ENCODE measurements at regions not wholly inside any gene's neighbourhood (a gene's known extent, or its start where the extent isn't known, plus 50 kb on each side); places are given as distances from the start of the nearest gene placed in this dataset.

DNA sequence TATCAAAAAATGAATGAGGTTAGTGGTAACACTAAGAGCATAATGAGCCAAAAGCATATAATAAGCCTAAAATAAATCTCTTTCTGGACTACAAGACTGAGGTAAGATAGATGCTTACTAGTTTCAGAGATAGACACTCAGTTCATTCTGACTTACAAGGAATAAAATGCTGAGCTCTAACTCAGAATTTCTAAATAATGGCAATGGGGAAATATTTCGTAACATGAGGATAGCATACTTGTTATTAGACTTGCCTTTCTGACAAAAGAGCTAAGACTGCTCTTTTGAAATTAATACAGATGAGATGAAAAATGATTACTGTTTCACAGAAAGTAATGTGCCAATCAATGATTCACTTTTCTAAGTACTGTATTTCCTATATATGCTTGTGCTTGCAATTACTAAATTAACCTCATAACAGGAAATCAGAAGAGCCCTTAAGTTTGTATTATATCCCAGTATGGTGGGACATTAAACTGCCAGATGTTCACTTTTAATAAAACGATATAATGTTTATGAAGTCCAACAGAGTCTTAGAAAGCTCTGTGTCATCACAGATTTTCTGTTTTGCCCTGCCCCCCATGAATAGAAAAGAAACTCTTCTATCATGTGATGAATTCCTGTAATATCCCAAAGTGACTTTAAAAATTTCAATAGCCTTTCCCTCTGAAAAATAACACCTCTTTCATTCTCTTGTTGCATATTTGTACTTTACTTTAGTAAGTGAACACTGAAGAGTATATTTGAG is 2771.0 kb upstream of the PCDH20 start:
- peaks cover 8% of the 10 kb centered on the region for H3K4me1 Mint-ChIP-seq (ENCODE audit: unreplicated experiment)
- DNase-seq (ENCODE audit: extremely low spot score, unreplicated experiment) = no peak
- no peaks in the 10 kb centered on the region for H3K9me3 Mint-ChIP-seq (ENCODE audit: unreplicated experiment)
- no peaks in the 10 kb centered on the region for H3K36me3 Mint-ChIP-seq (ENCODE audit: unreplicated experiment)
- TF ChIP-seq, protein P1, sequence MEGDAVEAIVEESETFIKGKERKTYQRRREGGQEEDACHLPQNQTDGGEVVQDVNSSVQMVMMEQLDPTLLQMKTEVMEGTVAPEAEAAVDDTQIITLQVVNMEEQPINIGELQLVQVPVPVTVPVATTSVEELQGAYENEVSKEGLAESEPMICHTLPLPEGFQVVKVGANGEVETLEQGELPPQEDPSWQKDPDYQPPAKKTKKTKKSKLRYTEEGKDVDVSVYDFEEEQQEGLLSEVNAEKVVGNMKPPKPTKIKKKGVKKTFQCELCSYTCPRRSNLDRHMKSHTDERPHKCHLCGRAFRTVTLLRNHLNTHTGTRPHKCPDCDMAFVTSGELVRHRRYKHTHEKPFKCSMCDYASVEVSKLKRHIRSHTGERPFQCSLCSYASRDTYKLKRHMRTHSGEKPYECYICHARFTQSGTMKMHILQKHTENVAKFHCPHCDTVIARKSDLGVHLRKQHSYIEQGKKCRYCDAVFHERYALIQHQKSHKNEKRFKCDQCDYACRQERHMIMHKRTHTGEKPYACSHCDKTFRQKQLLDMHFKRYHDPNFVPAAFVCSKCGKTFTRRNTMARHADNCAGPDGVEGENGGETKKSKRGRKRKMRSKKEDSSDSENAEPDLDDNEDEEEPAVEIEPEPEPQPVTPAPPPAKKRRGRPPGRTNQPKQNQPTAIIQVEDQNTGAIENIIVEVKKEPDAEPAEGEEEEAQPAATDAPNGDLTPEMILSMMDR (IDR thresholded peaks at IDR 0.05) = no peak
- H3K27me3 Mint-ChIP-seq (ENCODE audit: unreplicated experiment) = no peaks in the 10 kb centered on the region
- H3K27ac Mint-ChIP-seq (ENCODE audit: unreplicated experiment) = no peak overlapping the region
- H3K4me3 Mint-ChIP-seq (ENCODE audit: unreplicated experiment) = no peak overlapping the region

DNA sequence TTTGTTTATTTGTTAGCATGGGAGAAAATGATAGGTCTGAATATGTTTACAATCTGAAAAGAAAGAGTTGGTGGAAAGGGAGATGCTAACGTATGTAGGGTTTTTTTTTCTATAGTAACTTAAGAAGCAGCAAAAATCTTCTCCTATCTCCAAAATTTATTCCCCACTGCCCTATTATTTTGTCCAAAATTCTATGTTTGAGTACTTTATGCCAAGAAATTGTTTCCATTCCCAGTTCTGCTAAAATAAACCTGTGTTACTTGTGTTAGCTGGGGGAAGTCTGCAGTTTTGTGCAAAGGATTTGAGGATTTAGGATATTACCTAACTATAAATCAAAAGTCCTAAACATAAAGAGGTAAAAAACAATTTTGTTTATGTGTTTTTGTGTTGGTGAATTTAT is 2770.4 kb upstream of the PCDH20 start:
- Mint-ChIP-seq H3K27me3 (ENCODE audit: unreplicated experiment) (no peaks in the 10 kb centered on the region), H3K9me3 (ENCODE audit: unreplicated experiment) (no peaks in the 10 kb centered on the region)
- TF ChIP-seq, protein P1 (IDR thresholded peaks at IDR 0.05) = no peak

DNA sequence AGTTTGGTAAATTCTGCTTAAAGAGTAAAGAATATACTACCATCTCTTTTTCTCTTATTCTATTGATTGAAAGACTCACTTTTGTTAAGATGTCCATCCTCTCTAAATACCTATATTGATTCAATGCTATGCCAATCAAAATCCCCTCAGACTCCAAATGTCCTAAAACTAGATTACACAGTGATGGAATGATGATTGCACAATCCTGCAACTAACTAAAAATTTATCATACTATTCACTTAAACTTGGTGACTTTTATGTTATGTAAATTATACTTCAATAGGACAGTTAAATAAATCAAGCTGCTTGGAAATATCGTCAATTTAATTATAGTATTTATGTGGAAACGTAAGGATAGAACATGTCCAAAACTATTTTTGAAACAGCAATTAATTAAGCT is 2765.1 kb upstream of the PCDH20 start:
- TF ChIP-seq, protein P1 (IDR thresholded peaks at IDR 0.05) = no peak
- H3K27me3 Mint-ChIP-seq (ENCODE audit: unreplicated experiment) = no peaks in the 10 kb centered on the region
- no peak for DNase-seq (ENCODE audit: extremely low spot score, unreplicated experiment)
- no peaks in the 10 kb centered on the region for H3K4me1 Mint-ChIP-seq (ENCODE audit: unreplicated experiment)
- no peaks in the 10 kb centered on the region for H3K36me3 Mint-ChIP-seq (ENCODE audit: unreplicated experiment)
- no peak overlapping the region for H3K27ac Mint-ChIP-seq (ENCODE audit: unreplicated experiment)
- H3K4me3 Mint-ChIP-seq (ENCODE audit: unreplicated experiment) = no peak overlapping the region
- H3K9me3 Mint-ChIP-seq (ENCODE audit: unreplicated experiment) = no peaks in the 10 kb centered on the region

More for the DNA sequence above, 2770.4 kb upstream of the PCDH20 start:
- DNase-seq (ENCODE audit: extremely low spot score, unreplicated experiment) = no peak
- Mint-ChIP-seq H3K27ac (ENCODE audit: unreplicated experiment) (no peak overlapping the region), H3K4me1 (ENCODE audit: unreplicated experiment) (peaks cover 8% of the 10 kb centered on the region), H3K36me3 (ENCODE audit: unreplicated experiment) (no peaks in the 10 kb centered on the region), H3K4me3 (ENCODE audit: unreplicated experiment) (no peak overlapping the region)

DNA sequence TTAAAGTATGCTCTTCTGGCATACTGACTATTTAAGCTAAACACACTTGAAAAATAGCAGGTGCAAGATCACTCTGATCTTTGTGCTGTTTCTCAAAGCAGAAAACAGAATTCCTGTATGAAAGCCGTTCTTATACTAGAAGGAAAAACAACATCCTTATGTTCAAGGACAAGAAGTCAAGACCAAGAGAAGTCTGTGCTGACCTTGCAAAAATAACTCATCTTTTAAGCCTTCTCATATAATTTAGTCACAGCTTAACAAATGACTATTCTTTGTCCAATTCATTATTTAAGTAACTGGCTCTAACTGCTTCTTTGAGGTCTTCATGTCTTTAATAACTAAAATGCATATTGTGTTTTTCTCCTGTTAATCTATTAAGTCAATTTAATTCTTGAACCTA is 2750.2 kb upstream of the PCDH20 start:
- H3K27me3 Mint-ChIP-seq (ENCODE audit: unreplicated experiment) = no peaks in the 10 kb centered on the region
- no peak overlapping the region for H3K4me3 Mint-ChIP-seq (ENCODE audit: unreplicated experiment)
- TF ChIP-seq, protein P1 (IDR thresholded peaks at IDR 0.05) = no peak

DNA sequence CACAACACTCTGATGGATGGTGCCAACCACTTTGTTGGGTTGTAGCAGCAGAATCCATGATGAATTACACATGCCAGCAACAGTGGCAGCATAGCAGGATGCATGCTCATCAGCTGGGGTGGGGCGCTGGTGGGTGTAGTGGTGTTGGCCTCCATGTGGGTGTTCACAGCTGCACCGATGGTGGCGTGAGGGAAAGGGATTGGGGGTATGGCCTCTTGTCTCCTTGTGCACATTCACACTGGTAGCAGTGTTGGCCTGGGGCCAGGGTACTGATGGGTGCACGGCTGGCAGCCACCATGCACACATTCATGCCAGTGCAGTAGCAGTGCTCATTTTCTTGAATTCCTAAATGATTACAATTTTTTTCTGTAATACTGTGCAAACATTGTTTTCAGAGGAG is 2748.8 kb upstream of the PCDH20 start:
- Mint-ChIP-seq H3K4me3 (ENCODE audit: unreplicated experiment) (no peak overlapping the region), H3K27ac (ENCODE audit: unreplicated experiment) (no peak overlapping the region), H3K27me3 (ENCODE audit: unreplicated experiment) (no peaks in the 10 kb centered on the region), H3K36me3 (ENCODE audit: unreplicated experiment) (no peaks in the 10 kb centered on the region), H3K4me1 (ENCODE audit: unreplicated experiment) (no peaks in the 10 kb centered on the region), H3K9me3 (ENCODE audit: unreplicated experiment) (no peaks in the 10 kb centered on the region)
- DNase-seq (ENCODE audit: extremely low spot score, unreplicated experiment) = no peak
- TF ChIP-seq, protein P1 (IDR thresholded peaks at IDR 0.05) = no peak

More for the DNA sequence above, 2750.2 kb upstream of the PCDH20 start:
- Mint-ChIP-seq H3K4me1 (ENCODE audit: unreplicated experiment) (peaks cover 6% of the 10 kb centered on the region), H3K27ac (ENCODE audit: unreplicated experiment) (no peak overlapping the region), H3K36me3 (ENCODE audit: unreplicated experiment) (no peaks in the 10 kb centered on the region), H3K9me3 (ENCODE audit: unreplicated experiment) (no peaks in the 10 kb centered on the region)
- no peak for DNase-seq (ENCODE audit: extremely low spot score, unreplicated experiment)
